ENCODE measurements at regions not wholly inside any gene's neighbourhood (a gene's known extent, or its start where the extent isn't known, plus 50 kb on each side); places are given as distances from the start of the nearest gene placed in this dataset.

DNA sequence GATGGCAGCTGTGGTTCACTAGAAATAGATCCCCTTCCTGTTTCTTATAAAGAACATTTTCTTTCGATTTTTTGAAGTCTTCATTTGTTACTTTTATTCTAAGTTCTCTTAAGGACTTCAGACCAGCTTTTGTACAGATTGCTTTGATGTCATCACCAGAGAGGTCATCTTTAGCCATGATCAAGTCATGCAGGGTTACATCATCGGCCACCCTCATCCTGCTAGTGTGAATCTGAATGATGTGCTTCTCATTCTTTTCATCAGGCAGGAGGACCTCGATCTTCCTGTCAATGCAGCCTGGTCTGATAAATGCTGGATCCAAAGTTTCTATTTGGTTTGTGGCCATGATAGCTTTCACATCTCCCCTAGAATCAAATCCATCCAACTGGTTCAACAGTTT is 706.7 kb downstream of the RERGL start:
- TF ChIP-seq EZH2phosphoT487 (IDR thresholded peaks at IDR 0.05; ENCODE audit: low read length) (no peak), EZH2 (optimal IDR thresholded peaks at IDR 0.05; ENCODE audit: low read depth, low read length) (no peak)
- TF ChIP-seq, protein P1, sequence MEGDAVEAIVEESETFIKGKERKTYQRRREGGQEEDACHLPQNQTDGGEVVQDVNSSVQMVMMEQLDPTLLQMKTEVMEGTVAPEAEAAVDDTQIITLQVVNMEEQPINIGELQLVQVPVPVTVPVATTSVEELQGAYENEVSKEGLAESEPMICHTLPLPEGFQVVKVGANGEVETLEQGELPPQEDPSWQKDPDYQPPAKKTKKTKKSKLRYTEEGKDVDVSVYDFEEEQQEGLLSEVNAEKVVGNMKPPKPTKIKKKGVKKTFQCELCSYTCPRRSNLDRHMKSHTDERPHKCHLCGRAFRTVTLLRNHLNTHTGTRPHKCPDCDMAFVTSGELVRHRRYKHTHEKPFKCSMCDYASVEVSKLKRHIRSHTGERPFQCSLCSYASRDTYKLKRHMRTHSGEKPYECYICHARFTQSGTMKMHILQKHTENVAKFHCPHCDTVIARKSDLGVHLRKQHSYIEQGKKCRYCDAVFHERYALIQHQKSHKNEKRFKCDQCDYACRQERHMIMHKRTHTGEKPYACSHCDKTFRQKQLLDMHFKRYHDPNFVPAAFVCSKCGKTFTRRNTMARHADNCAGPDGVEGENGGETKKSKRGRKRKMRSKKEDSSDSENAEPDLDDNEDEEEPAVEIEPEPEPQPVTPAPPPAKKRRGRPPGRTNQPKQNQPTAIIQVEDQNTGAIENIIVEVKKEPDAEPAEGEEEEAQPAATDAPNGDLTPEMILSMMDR (IDR thresholded peaks at IDR 0.05; ENCODE audit: low read length): no peak
- no peaks in the 10 kb centered on the region for H3K79me2 ChIP-seq (ENCODE audit: low read length)
- no peak overlapping the region for H2AFZ ChIP-seq (ENCODE audit: low read length)
- DNase-seq: no peak
- no peak overlapping the region for H3K4me3 ChIP-seq (ENCODE audit: low read length)
- no peaks in the 10 kb centered on the region for H3F3A ChIP-seq (ENCODE audit: insufficient read depth, low read length)
- H3K27me3 ChIP-seq (replicated peaks; ENCODE audit: insufficient read depth, low read length): no peaks in the 10 kb centered on the region
- H3K9me3 ChIP-seq (replicated peaks; ENCODE audit: insufficient read depth, low read length): no peaks in the 10 kb centered on the region
- H3K36me3 ChIP-seq (replicated peaks; ENCODE audit: insufficient read depth, low read length): no peaks in the 10 kb centered on the region
- no peak overlapping the region for H3K4me2 ChIP-seq (ENCODE audit: low read depth, low read length)
- H4K20me1 ChIP-seq (ENCODE audit: insufficient read depth, low read length): no peaks in the 10 kb centered on the region; the same call in 1 of the 2 replicates
- H3K4me1 ChIP-seq (ENCODE audit: low read length): no peaks in the 10 kb centered on the region
- no peak overlapping the region for H3K9ac ChIP-seq (ENCODE audit: low read length)
- no peak overlapping the region for H3K27ac ChIP-seq (ENCODE audit: low read length)
- H3K9me2 ChIP-seq (replicated peaks; ENCODE audit: insufficient read depth, low read length): no peaks in the 10 kb centered on the region

DNA sequence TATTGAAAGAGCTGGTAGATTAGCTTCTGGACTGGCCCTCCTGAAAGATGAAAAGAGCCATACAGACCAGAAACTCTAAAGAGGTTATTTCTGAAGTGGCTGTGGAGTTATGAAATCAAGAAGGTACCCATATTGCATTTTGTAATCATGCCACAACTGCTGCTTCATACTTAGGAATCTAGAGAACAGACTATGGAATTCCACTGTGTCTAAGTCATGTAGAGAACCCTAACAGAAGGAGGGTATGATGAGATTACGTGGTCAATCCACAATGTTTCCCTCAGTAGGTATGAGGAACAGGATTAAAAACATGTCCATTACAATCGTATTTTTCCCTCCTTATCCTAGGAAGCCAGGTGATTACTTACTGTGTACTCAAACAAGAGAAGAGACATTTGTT is 708.8 kb downstream of the RERGL start:
- Histone ChIP-seq H3K4me1 (ENCODE audit: low read length) (no peaks in the 10 kb centered on the region), H4K20me1 (ENCODE audit: insufficient read depth, low read length) (no peaks in the 10 kb centered on the region; the same call in 1 of the 2 replicates), H3K9me2 (replicated peaks; ENCODE audit: insufficient read depth, low read length) (no peaks in the 10 kb centered on the region), H2AFZ (ENCODE audit: low read length) (no peak overlapping the region), H3K9ac (ENCODE audit: low read length) (no peak overlapping the region), H3K9me3 (replicated peaks; ENCODE audit: insufficient read depth, low read length) (no peaks in the 10 kb centered on the region), H3K4me3 (ENCODE audit: low read length) (no peak overlapping the region), H3K27me3 (replicated peaks; ENCODE audit: insufficient read depth, low read length) (no peaks in the 10 kb centered on the region), H3F3A (ENCODE audit: insufficient read depth, low read length) (no peaks in the 10 kb centered on the region), H3K27ac (ENCODE audit: low read length) (no peak overlapping the region), H3K79me2 (ENCODE audit: low read length) (no peaks in the 10 kb centered on the region), H3K4me2 (ENCODE audit: low read depth, low read length) (no peak overlapping the region), H3K36me3 (replicated peaks; ENCODE audit: insufficient read depth, low read length) (no peaks in the 10 kb centered on the region)
- TF ChIP-seq EZH2 (optimal IDR thresholded peaks at IDR 0.05; ENCODE audit: low read depth, low read length) (no peak), EZH2phosphoT487 (IDR thresholded peaks at IDR 0.05; ENCODE audit: low read length) (no peak)
- TF ChIP-seq, protein P1 (IDR thresholded peaks at IDR 0.05; ENCODE audit: low read length): no peak
- no peak for DNase-seq

DNA sequence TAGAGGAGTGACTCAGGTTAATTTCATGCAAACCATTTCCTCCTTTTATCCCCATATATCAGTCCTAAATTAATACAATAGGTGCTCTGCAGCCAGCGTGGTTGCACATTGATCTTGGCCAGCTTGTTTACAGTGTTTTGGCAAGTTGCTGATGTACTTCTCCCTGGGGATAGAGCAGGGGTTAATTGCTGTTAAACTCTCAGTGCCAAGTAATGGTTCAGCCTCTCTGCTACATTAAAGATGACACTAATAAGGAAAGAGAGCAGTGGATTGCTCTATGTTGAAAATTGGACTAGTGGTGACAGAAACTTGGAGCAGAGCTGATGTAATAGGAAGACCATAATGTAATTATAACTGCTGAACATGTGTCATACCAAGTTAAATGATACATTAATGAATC is 717.5 kb downstream of the RERGL start:
- no peaks in the 10 kb centered on the region for H3K9me2 ChIP-seq (replicated peaks; ENCODE audit: insufficient read depth, low read length)
- H4K20me1 ChIP-seq (ENCODE audit: insufficient read depth, low read length): no peaks in the 10 kb centered on the region
- H3K9me3 ChIP-seq (replicated peaks; ENCODE audit: insufficient read depth, low read length): no peaks in the 10 kb centered on the region
- no peaks in the 10 kb centered on the region for H3K4me1 ChIP-seq (ENCODE audit: low read length)
- H3F3A ChIP-seq (ENCODE audit: insufficient read depth, low read length): no peaks in the 10 kb centered on the region
- no peak overlapping the region for H3K27ac ChIP-seq (ENCODE audit: low read length)
- no peak overlapping the region for H3K4me2 ChIP-seq (ENCODE audit: low read depth, low read length)
- no peak overlapping the region for H3K4me3 ChIP-seq (ENCODE audit: low read length)
- no peak overlapping the region for H3K9ac ChIP-seq (ENCODE audit: low read length)
- TF ChIP-seq EZH2phosphoT487 (IDR thresholded peaks at IDR 0.05; ENCODE audit: low read length) (no peak), EZH2 (optimal IDR thresholded peaks at IDR 0.05; ENCODE audit: low read depth, low read length) (no peak)
- H2AFZ ChIP-seq (ENCODE audit: low read length): no peak overlapping the region
- DNase-seq: no peak
- no peaks in the 10 kb centered on the region for H3K79me2 ChIP-seq (ENCODE audit: low read length)
- H3K27me3 ChIP-seq (replicated peaks; ENCODE audit: insufficient read depth, low read length): no peaks in the 10 kb centered on the region
- no peaks in the 10 kb centered on the region for H3K36me3 ChIP-seq (replicated peaks; ENCODE audit: insufficient read depth, low read length)

DNA sequence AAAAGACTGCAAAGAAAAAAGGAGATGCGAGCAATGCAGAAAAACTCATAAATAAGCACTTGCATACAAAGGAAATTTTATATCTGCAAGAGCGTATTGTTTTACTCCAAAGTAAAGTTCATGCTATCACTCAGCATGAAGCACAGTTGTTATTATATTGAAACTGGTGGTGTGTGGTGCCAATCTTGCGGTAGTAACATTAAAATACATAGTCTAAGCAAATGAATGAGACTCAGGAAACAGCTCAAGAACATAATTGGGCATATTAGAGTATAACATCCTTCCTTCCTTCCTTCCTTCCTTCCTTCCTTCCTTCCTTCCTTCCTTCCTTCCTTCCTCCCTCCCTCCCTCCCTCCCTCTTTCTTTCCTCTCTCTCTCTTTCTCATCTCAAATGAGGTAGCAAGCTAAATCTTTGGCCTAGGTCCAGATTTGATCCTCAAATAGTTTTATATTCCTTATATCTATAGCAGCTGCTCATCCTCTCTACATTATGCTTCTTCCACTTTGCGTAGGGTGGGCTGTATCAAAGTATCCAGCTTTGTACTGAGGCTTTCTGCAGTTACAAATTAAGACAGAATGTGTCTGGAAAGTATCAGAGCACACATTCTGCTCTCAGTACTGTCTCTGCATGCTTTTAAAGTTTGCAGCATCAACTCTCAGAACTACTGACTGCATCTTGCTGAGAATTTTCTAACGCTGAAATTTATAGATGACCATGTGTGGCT is 718.3 kb downstream of the RERGL start:
- Histone ChIP-seq H3K36me3 (replicated peaks; ENCODE audit: insufficient read depth, low read length) (no peaks in the 10 kb centered on the region), H3K27ac (ENCODE audit: low read length) (no peak overlapping the region), H4K20me1 (ENCODE audit: insufficient read depth, low read length) (no peaks in the 10 kb centered on the region), H3K9me2 (replicated peaks; ENCODE audit: insufficient read depth, low read length) (no peaks in the 10 kb centered on the region), H3K79me2 (ENCODE audit: low read length) (no peaks in the 10 kb centered on the region), H3K4me1 (ENCODE audit: low read length) (no peaks in the 10 kb centered on the region), H3K9ac (ENCODE audit: low read length) (no peak overlapping the region), H3K27me3 (replicated peaks; ENCODE audit: insufficient read depth, low read length) (no peaks in the 10 kb centered on the region), H3F3A (ENCODE audit: insufficient read depth, low read length) (no peaks in the 10 kb centered on the region), H3K4me3 (ENCODE audit: low read length) (no peak overlapping the region), H2AFZ (ENCODE audit: low read length) (no peak overlapping the region), H3K9me3 (replicated peaks; ENCODE audit: insufficient read depth, low read length) (no peaks in the 10 kb centered on the region), H3K4me2 (ENCODE audit: low read depth, low read length) (no peak overlapping the region)
- no peak for DNase-seq
- TF ChIP-seq EZH2 (optimal IDR thresholded peaks at IDR 0.05; ENCODE audit: low read depth, low read length) (no peak), EZH2phosphoT487 (IDR thresholded peaks at IDR 0.05; ENCODE audit: low read length) (no peak)
- TF ChIP-seq, protein P1 (IDR thresholded peaks at IDR 0.05; ENCODE audit: low read length): no peak

All from MM.1S (cell line).